Trophoblast cell (in vitro differentiated cells and primary cell): ENCODE measurements at regions not wholly inside any gene's neighbourhood (a gene's known extent, or its start where the extent isn't known, plus 50 kb on each side); places are given as distances from the start of the nearest gene placed in this dataset.

Experiments
- DNase-seq, 2 donors: peaks; one replicate each; pipeline ENCODE4 v3.0.0-alpha.2; 2016
- H2AFZ ChIP-seq: 2 replicates; pipeline ENCODE4 v1.6.1; 2013; ENCODE audit warnings: low read length, moderate library complexity, mild to moderate bottlenecking; ENCODE audit not compliant: insufficient read depth, poor library complexity
- H2AK5ac ChIP-seq: 2 replicates; pipeline ENCODE4 v1.6.1; 2013; ENCODE audit warnings: mild to moderate bottlenecking, low read length
- H2BK120ac ChIP-seq: 2 replicates; pipeline ENCODE4 v1.6.1; 2013; ENCODE audit warnings: low read length, mild to moderate bottlenecking, moderate library complexity; ENCODE audit not compliant: insufficient read depth, poor library complexity
- H2BK12ac ChIP-seq: 2 replicates; pipeline ENCODE4 v1.6.1; 2013; ENCODE audit warnings: mild to moderate bottlenecking, low read length, moderate library complexity
- H2BK5ac ChIP-seq: 2 replicates; pipeline ENCODE4 v1.6.1; 2013; ENCODE audit warnings: low read length, low read depth, moderate library complexity, mild to moderate bottlenecking; ENCODE audit not compliant: poor library complexity
- H3K14ac ChIP-seq: 2 replicates; pipeline ENCODE4 v1.6.1; 2013; ENCODE audit warnings: mild to moderate bottlenecking, low read length
- H3K18ac ChIP-seq: 2 replicates; pipeline ENCODE4 v1.6.1; 2013; ENCODE audit warnings: mild to moderate bottlenecking, low read length
- H3K23ac ChIP-seq: 2 replicates; pipeline ENCODE4 v1.6.1; 2013; ENCODE audit warnings: low read length
- H3K27ac ChIP-seq: 2 replicates; pipeline ENCODE4 v1.5.1; 2013; ENCODE audit warnings: low read depth, mild to moderate bottlenecking, inconsistent platforms, low read length, moderate library complexity
- H3K27me3 ChIP-seq: 2 replicates; pipeline ENCODE4 v1.6.1; 2013; ENCODE audit warnings: inconsistent platforms, mild to moderate bottlenecking, low read length, moderate library complexity; ENCODE audit not compliant: insufficient read depth
- H3K36me3 ChIP-seq, 2 experiments: 1 replicate in 1 of 2; 2 replicates in 1 of 2; pipeline ENCODE4 v1.6.1; 2013; ENCODE audit warnings: low read length in 2 of 2, mild to moderate bottlenecking in 2 of 2, moderate library complexity in 1 of 2; ENCODE audit not compliant: insufficient read depth in 2 of 2, control insufficient read depth in 1 of 2
- H3K4ac ChIP-seq: 2 replicates; pipeline ENCODE4 v1.6.1; 2013; ENCODE audit warnings: low read depth, mild to moderate bottlenecking, low read length, moderate library complexity
- H3K4me1 ChIP-seq, 2 experiments: 1 replicate in 1 of 2; 2 replicates in 1 of 2; pipeline ENCODE4 v1.6.1; 2013; ENCODE audit warnings: low read length in 2 of 2, mild to moderate bottlenecking in 2 of 2, moderate library complexity in 1 of 2; ENCODE audit not compliant: insufficient read depth in 2 of 2, control insufficient read depth in 1 of 2
- H3K4me2 ChIP-seq: 2 replicates; pipeline ENCODE4 v1.6.1; 2013; ENCODE audit warnings: inconsistent platforms, mild to moderate bottlenecking, low read length, moderate library complexity
- H3K4me3 ChIP-seq: 2 replicates; pipeline ENCODE4 v1.5.1; 2013; ENCODE audit warnings: mild to moderate bottlenecking, low read depth, low read length, inconsistent platforms
- H3K79me1 ChIP-seq: one replicate; pipeline ENCODE4 v1.6.1; 2013; ENCODE audit warnings: low read length
- H3K79me2 ChIP-seq: 2 replicates; pipeline ENCODE4 v1.6.1; 2013; ENCODE audit warnings: low read length, mild to moderate bottlenecking; ENCODE audit not compliant: control insufficient read depth, insufficient read depth, poor library complexity
- H3K9ac ChIP-seq: 2 replicates; pipeline ENCODE4 v1.6.1; 2013; ENCODE audit warnings: mild to moderate bottlenecking, low read length
- H3K9me3 ChIP-seq: 2 replicates; pipeline ENCODE4 v1.6.1; 2013; ENCODE audit warnings: low read depth, mild to moderate bottlenecking, control low read depth, inconsistent platforms, low read length; ENCODE audit not compliant: insufficient read depth
- H4K12ac ChIP-seq: 2 replicates; pipeline ENCODE4 v1.6.1; 2013; ENCODE audit warnings: low read depth, mild to moderate bottlenecking, low read length, moderate library complexity
- H4K8ac ChIP-seq: 2 replicates; pipeline ENCODE4 v1.6.1; 2013; ENCODE audit warnings: low read depth, mild to moderate bottlenecking, low read length, moderate library complexity
- H4K91ac ChIP-seq: one replicate; pipeline ENCODE4 v1.6.1; 2013; ENCODE audit warnings: low read depth, mild to moderate bottlenecking, low read length, moderate library complexity
- WGBS: extraction: QIAGEN DNeasy Blood & Tissue Kit; methylation state at CpG from one replicate; pipeline ENCODE4 v1.1.7; 2013; ENCODE audit warnings: missing lambda C conversion rate; ENCODE audit not compliant: insufficient read length, insufficient coverage; ENCODE audit errors: extremely low coverage; 5-methylcytosine and 5-hydroxymethylcytosine counted together

- no peak overlapping the region for H3K23ac ChIP-seq
- H3K18ac ChIP-seq: no peak overlapping the region
- H3K4ac ChIP-seq: no peak overlapping the region
- no peak overlapping the region for H3K4me3 ChIP-seq
- H3K79me2 ChIP-seq: no peaks in the 10 kb centered on the region
- peak overlapping the region; percentile 21 for H4K91ac ChIP-seq
- no peak overlapping the region for H3K14ac ChIP-seq
- no peak overlapping the region for H4K12ac ChIP-seq
- H2AFZ ChIP-seq: no peak overlapping the region
- H2BK12ac ChIP-seq: peak overlapping the region; percentile 38
- H3K79me1 ChIP-seq: peaks cover 2% of the 10 kb centered on the region
- no peak overlapping the region for H2BK5ac ChIP-seq
- DNase-seq: no peak
- H3K27me3 ChIP-seq: no peaks in the 10 kb centered on the region
- no peak overlapping the region for H3K9ac ChIP-seq
- no peak overlapping the region for H4K8ac ChIP-seq
- H3K4me1 ChIP-seq: peaks cover 7 to 17% of the 10 kb centered on the region in 2 experiments
- H3K9me3 ChIP-seq: peaks cover 2% of the 10 kb centered on the region
- no peaks in the 10 kb centered on the region for H3K36me3 ChIP-seq
- WGBS: no CpG with 5 or more reads among the region's 3 CpGs
- no peak overlapping the region for H3K4me2 ChIP-seq
- H2BK120ac ChIP-seq: no peak overlapping the region
- H2AK5ac ChIP-seq: peak overlapping the region; percentile 42
- no peak overlapping the region for H3K27ac ChIP-seq
Measured at GRCh38 chr6:14633479-14633878, 515.9 kb downstream of the CD83 start.

GRCh38 chr6:14634072-14634471 is 516.5 kb downstream of the CD83 start:
- Histone ChIP-seq H4K12ac (no peak overlapping the region), H3K36me3 (no peaks in the 10 kb centered on the region), H3K4ac (no peak overlapping the region), H4K8ac (no peak overlapping the region), H3K4me3 (no peak overlapping the region), H4K91ac (peak overlapping the region; percentile 8), H3K23ac (no peak overlapping the region), H2AK5ac (no peak overlapping the region), H3K27me3 (no peaks in the 10 kb centered on the region), H3K27ac (no peak overlapping the region), H3K4me1 (peaks cover 11 to 19% of the 10 kb centered on the region in 2 experiments), H2AFZ (no peak overlapping the region), H3K4me2 (no peak overlapping the region), H2BK120ac (no peak overlapping the region), H3K79me1 (peaks cover 2% of the 10 kb centered on the region), H3K9ac (no peak overlapping the region), H2BK5ac (no peak overlapping the region), H2BK12ac (no peak overlapping the region), H3K9me3 (peaks cover 2% of the 10 kb centered on the region), H3K79me2 (no peaks in the 10 kb centered on the region), H3K18ac (no peak overlapping the region), H3K14ac (no peak overlapping the region)
- no peak for DNase-seq
- WGBS: no CpG with 5 or more reads among the region's 9 CpGs

- Histone ChIP-seq H3K18ac (no peak overlapping the region), H3K4me3 (no peak overlapping the region), H3K27ac (no peak overlapping the region), H3K14ac (no peak overlapping the region), H2BK5ac (no peak overlapping the region), H3K9me3 (peaks cover 2% of the 10 kb centered on the region), H3K36me3 (no peaks in the 10 kb centered on the region), H4K12ac (no peak overlapping the region), H3K27me3 (no peaks in the 10 kb centered on the region), H4K8ac (no peak overlapping the region), H3K4ac (no peak overlapping the region), H2BK12ac (no peak overlapping the region), H3K4me1 (peaks cover 11 to 20% of the 10 kb centered on the region in 2 experiments), H3K4me2 (no peak overlapping the region), H3K79me1 (peaks cover 2% of the 10 kb centered on the region), H3K79me2 (no peaks in the 10 kb centered on the region), H2BK120ac (no peak overlapping the region), H2AK5ac (no peak overlapping the region), H3K9ac (no peak overlapping the region), H2AFZ (no peak overlapping the region), H4K91ac (no peak overlapping the region), H3K23ac (no peak overlapping the region)
- WGBS: no CpG with 5 or more reads among the region's 1 CpG
- no peak for DNase-seq
Measured at GRCh38 chr6:14635195-14635594, 517.6 kb downstream of the CD83 start.

- Histone ChIP-seq H2AK5ac (no peak overlapping the region), H4K12ac (no peak overlapping the region), H2BK120ac (peak overlapping the region; percentile 21), H3K9me3 (peaks cover 2% of the 10 kb centered on the region), H4K91ac (peak overlapping the region; percentile 30), H3K36me3 (no peaks in the 10 kb centered on the region), H3K79me1 (peaks cover 2% of the 10 kb centered on the region), H2BK12ac (peak overlapping the region; percentile 3), H4K8ac (no peak overlapping the region), H3K27me3 (no peaks in the 10 kb centered on the region), H3K18ac (no peak overlapping the region), H3K4me3 (no peak overlapping the region), H2AFZ (no peak overlapping the region), H2BK5ac (no peak overlapping the region), H3K14ac (peak overlapping the region; percentile 4), H3K27ac (no peak overlapping the region), H3K79me2 (no peaks in the 10 kb centered on the region), H3K4ac (no peak overlapping the region), H3K4me2 (no peak overlapping the region), H3K4me1 (peaks cover 11 to 20% of the 10 kb centered on the region in 2 experiments), H3K23ac (no peak overlapping the region), H3K9ac (no peak overlapping the region)
- no peak for DNase-seq
- no CpG with 5 or more reads among the region's 6 CpGs for WGBS
Measured at GRCh38 chr6:14635934-14636591, 518.5 kb downstream of the CD83 start.
